Neural progenitor cell (in vitro differentiated cells): ENCODE measurements at regions not wholly inside any gene's neighbourhood (a gene's known extent, or its start where the extent isn't known, plus 50 kb on each side); places are given as distances from the start of the nearest gene placed in this dataset.

Experiments
- DNase-seq: peaks from one replicate; pipeline ENCODE4 v3.0.0-alpha.2; 2016; ENCODE audit warnings: low spot score
- H2AFZ ChIP-seq: fragments of 200-600 bp; sonication (generic); replicated peaks from 2 replicates; pipeline ENCODE4 v1.6.1; 2016; ENCODE audit warnings: antibody characterized with exemption
- H3F3A ChIP-seq: fragments of 200-600 bp; sonication (generic); 2 replicates; pipeline ENCODE4 v1.6.1; 2016; ENCODE audit warnings: antibody characterized with exemption, low read depth
- H3K27ac ChIP-seq: fragments of 200-600 bp; sonication (generic); 2 replicates; pipeline ENCODE4 v1.5.1; 2016; ENCODE audit warnings: mild to moderate bottlenecking
- H3K27me3 ChIP-seq: fragments of 200-600 bp; sonication (generic); 2 replicates; pipeline ENCODE4 v1.6.1; 2016; ENCODE audit warnings: mild to moderate bottlenecking, moderate library complexity
- H3K36me3 ChIP-seq: fragments of 200-600 bp; sonication (generic); 2 replicates; pipeline ENCODE4 v1.5.1; 2016
- H3K4me1 ChIP-seq: fragments of 200-600 bp; sonication (generic); 2 replicates; pipeline ENCODE4 v1.6.1; 2016; ENCODE audit warnings: mixed run types
- H3K4me2 ChIP-seq: fragments of 200-600 bp; sonication (generic); 2 replicates; pipeline ENCODE4 v1.6.1; 2016
- H3K4me3 ChIP-seq: fragments of 200-600 bp; sonication (generic); 2 replicates; pipeline ENCODE4 v1.5.1; 2016
- H3K79me2 ChIP-seq: fragments of 200-600 bp; sonication (generic); 2 replicates; pipeline ENCODE4 v1.6.1; 2016; ENCODE audit warnings: low read depth
- H3K9ac ChIP-seq: fragments of 200-600 bp; sonication (generic); 2 replicates; pipeline ENCODE4 v1.6.1; 2016
- H3K9me3 ChIP-seq: fragments of 200-600 bp; sonication (generic); 2 replicates; pipeline ENCODE4 v1.5.1; 2016; ENCODE audit warnings: low read depth
- H4K20me1 ChIP-seq: fragments of 200-600 bp; sonication (generic); 2 replicates; pipeline ENCODE4 v1.6.1; 2016; ENCODE audit warnings: low read depth
- H3K27ac Mint-ChIP-seq: 3 replicates; pipeline ENCODE4 v1.8.0; 2021; ENCODE audit warnings: mixed read lengths
- H3K27me3 Mint-ChIP-seq: 2 replicates; pipeline ENCODE4 v1.8.0; 2022; ENCODE audit warnings: low read depth, mild to moderate bottlenecking, inconsistent platforms, moderate library complexity, mixed read lengths; ENCODE audit not compliant: insufficient read depth
- H3K36me3 Mint-ChIP-seq: 3 replicates; pipeline ENCODE4 v1.8.0; 2021; ENCODE audit warnings: mixed read lengths
- H3K4me1 Mint-ChIP-seq: 3 replicates; pipeline ENCODE4 v1.8.0; 2021; ENCODE audit warnings: mixed read lengths
- H3K4me3 Mint-ChIP-seq: 3 replicates; pipeline ENCODE4 v1.8.0; 2021; ENCODE audit warnings: mild to moderate bottlenecking, moderate library complexity, mixed read lengths
- H3K9me3 Mint-ChIP-seq: 3 replicates; pipeline ENCODE4 v1.8.0; 2020; ENCODE audit warnings: mixed read lengths
- EZH2 ChIP-seq: fragments of 200-600 bp; sonication (generic); IDR thresholded peaks from 2 replicates; pipeline ENCODE4 v1.6.1; 2017; ENCODE audit warnings: antibody characterized with exemption, mild to moderate bottlenecking, moderate library complexity
- EZH2phosphoT487 ChIP-seq: fragments of 200-600 bp; sonication (generic); IDR thresholded peaks from 2 replicates; pipeline ENCODE4 v1.6.1; 2017; ENCODE audit warnings: antibody characterized with exemption
- TF ChIP-seq, protein P1 (sequence below): fragments of 200-600 bp; sonication (generic); IDR thresholded peaks from 2 replicates; pipeline ENCODE4 v1.5.1; 2017; ENCODE audit warnings: antibody characterized with exemption, mild to moderate bottlenecking

DNA sequence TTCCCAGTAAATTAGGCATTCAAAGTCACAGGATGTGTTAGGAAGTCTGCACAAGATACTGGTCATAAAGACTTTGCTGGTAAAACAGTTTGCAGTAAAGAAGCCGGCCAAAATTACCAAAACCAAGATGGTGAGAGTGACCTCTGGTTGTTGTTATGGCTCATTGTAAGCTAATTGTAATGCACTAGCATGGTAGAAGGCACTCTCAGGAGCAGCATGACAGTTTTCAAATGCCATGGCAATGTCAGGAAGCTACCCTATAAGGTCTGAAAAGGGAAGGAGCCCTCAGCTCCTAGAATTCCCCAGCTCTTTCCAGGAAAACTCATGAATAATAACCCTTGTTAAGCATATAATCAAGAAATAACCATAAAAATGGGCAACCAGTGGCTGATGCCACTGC lies 64.3 kb upstream of the TNC start:
- H3K4me2 ChIP-seq: no peak overlapping the region
- TF ChIP-seq EZH2phosphoT487 (no peak), EZH2 (no peak)
- TF ChIP-seq, protein P1, sequence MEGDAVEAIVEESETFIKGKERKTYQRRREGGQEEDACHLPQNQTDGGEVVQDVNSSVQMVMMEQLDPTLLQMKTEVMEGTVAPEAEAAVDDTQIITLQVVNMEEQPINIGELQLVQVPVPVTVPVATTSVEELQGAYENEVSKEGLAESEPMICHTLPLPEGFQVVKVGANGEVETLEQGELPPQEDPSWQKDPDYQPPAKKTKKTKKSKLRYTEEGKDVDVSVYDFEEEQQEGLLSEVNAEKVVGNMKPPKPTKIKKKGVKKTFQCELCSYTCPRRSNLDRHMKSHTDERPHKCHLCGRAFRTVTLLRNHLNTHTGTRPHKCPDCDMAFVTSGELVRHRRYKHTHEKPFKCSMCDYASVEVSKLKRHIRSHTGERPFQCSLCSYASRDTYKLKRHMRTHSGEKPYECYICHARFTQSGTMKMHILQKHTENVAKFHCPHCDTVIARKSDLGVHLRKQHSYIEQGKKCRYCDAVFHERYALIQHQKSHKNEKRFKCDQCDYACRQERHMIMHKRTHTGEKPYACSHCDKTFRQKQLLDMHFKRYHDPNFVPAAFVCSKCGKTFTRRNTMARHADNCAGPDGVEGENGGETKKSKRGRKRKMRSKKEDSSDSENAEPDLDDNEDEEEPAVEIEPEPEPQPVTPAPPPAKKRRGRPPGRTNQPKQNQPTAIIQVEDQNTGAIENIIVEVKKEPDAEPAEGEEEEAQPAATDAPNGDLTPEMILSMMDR: no peak
- H3K79me2 ChIP-seq: no peaks in the 10 kb centered on the region
- no peak overlapping the region for H3K4me3 Mint-ChIP-seq
- no peaks in the 10 kb centered on the region for H3K27me3 Mint-ChIP-seq
- H3K27ac Mint-ChIP-seq: no peak overlapping the region
- H3K36me3 Mint-ChIP-seq: no peaks in the 10 kb centered on the region
- no peaks in the 10 kb centered on the region for H3K9me3 ChIP-seq
- no peaks in the 10 kb centered on the region for H3K9me3 Mint-ChIP-seq
- H2AFZ ChIP-seq: peak overlapping the region; percentile 69
- no peaks in the 10 kb centered on the region for H3K36me3 ChIP-seq
- no peak for DNase-seq
- H3K4me1 ChIP-seq: no peaks in the 10 kb centered on the region
- H3K4me3 ChIP-seq: no peak overlapping the region
- no peaks in the 10 kb centered on the region for H3F3A ChIP-seq
- H4K20me1 ChIP-seq: no peaks in the 10 kb centered on the region
- no peaks in the 10 kb centered on the region for H3K27me3 ChIP-seq
- H3K9ac ChIP-seq: no peak overlapping the region
- no peaks in the 10 kb centered on the region for H3K4me1 Mint-ChIP-seq
- H3K27ac ChIP-seq: no peak overlapping the region

DNA sequence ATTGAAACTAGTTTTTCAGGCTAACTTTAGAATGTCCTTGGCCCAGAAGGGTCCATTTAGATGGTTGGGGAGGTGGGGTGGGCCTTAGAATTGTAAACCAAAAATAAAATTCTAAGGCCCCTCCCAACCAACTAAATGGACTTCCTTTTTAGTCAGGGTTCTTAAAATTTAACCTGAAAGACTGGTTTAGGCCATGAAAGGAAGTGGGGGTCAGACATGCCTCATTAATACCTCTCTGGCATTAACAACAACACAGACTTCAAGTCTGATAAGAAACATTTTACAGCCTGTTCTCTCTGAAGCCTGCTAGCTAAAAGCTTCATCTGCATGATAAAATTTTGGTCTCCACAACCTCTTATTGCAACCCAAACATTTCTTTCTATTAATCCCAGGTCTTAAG lies 65.5 kb upstream of the TNC start:
- H3K79me2 ChIP-seq: no peaks in the 10 kb centered on the region
- Mint-ChIP-seq H3K4me1 (peaks cover under 1% of the 10 kb centered on the region), H3K36me3 (no peaks in the 10 kb centered on the region), H3K27me3 (no peaks in the 10 kb centered on the region), H3K9me3 (no peaks in the 10 kb centered on the region), H3K4me3 (no peak overlapping the region), H3K27ac (no peak overlapping the region)
- H3K9me3 ChIP-seq: no peaks in the 10 kb centered on the region
- H3K4me2 ChIP-seq: no peak overlapping the region
- no peaks in the 10 kb centered on the region for H3K36me3 ChIP-seq
- H3K4me1 ChIP-seq: no peaks in the 10 kb centered on the region
- no peak overlapping the region for H3K27ac ChIP-seq
- TF ChIP-seq, protein P1: no peak
- TF ChIP-seq EZH2phosphoT487 (no peak), EZH2 (no peak)
- no peaks in the 10 kb centered on the region for H4K20me1 ChIP-seq
- no peak overlapping the region for H3K4me3 ChIP-seq
- no peaks in the 10 kb centered on the region for H3K27me3 ChIP-seq
- no peaks in the 10 kb centered on the region for H3F3A ChIP-seq
- H3K9ac ChIP-seq: no peak overlapping the region
- no peak overlapping the region for H2AFZ ChIP-seq
- no peak for DNase-seq

DNA sequence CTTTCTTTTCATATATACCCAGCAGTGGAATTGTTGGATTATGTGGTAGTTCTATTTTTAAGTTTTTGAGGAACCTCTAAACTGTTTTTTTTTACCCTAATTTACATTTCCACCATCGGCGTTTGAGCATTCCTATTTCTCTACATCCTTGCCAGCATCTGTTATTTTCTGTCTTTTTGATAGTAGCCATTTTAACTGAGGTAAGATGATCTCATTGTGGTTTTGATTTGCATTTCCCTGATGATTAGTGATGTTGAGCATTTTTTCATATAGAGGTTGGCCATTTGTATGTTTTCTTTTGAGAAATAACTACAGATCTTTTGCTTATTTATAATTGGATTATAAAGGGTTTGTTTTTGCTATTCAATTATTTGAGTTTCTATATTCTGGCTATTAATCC lies 71.7 kb upstream of the TNC start:
- Histone ChIP-seq H3K27ac (no peak overlapping the region), H3F3A (peaks cover 6% of the 10 kb centered on the region), H3K79me2 (no peaks in the 10 kb centered on the region), H3K9ac (no peak overlapping the region), H4K20me1 (no peaks in the 10 kb centered on the region), H3K27me3 (no peaks in the 10 kb centered on the region), H3K4me2 (no peak overlapping the region), H3K9me3 (peaks cover 11% of the 10 kb centered on the region), H2AFZ (no peak overlapping the region), H3K4me3 (no peak overlapping the region), H3K36me3 (peaks cover 7% of the 10 kb centered on the region), H3K4me1 (peaks cover 25% of the 10 kb centered on the region)
- Mint-ChIP-seq H3K36me3 (no peaks in the 10 kb centered on the region), H3K27me3 (peaks cover 2% of the 10 kb centered on the region), H3K27ac (no peak overlapping the region), H3K4me1 (peaks cover 2% of the 10 kb centered on the region), H3K9me3 (peaks cover 10% of the 10 kb centered on the region), H3K4me3 (no peak overlapping the region)
- TF ChIP-seq, protein P1: no peak
- no peak for TF ChIP-seq EZH2phosphoT487
- no peak for TF ChIP-seq EZH2
- no peak for DNase-seq

DNA sequence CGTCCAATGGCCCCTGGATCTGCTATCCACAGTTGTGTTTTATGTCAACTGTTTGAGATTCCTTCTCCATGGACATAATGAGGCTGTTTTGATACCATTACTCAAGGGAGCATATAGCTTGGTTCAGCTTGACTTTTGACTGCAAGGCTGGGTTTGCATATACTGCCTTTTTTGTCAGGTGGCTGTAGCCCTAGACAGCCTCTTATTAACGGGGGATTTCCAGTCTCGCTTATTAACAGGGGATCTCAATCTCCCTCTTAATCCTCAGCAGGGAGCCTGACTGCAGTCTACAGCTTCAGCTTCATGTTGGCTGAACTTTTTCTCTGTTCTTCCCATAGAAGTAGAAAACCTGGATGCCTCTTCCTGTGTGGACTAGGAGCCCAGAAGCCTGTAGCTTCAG lies 73.7 kb upstream of the TNC start:
- peaks cover 6% of the 10 kb centered on the region for H3F3A ChIP-seq
- peak; percentile 33 for DNase-seq
- no peak overlapping the region for H2AFZ ChIP-seq

More for the DNA sequence above, 73.7 kb upstream of the TNC start:
- Mint-ChIP-seq H3K27me3 (peaks cover 2% of the 10 kb centered on the region), H3K27ac (no peak overlapping the region), H3K4me1 (peaks cover 2% of the 10 kb centered on the region), H3K4me3 (no peak overlapping the region), H3K9me3 (peaks cover 10% of the 10 kb centered on the region), H3K36me3 (no peaks in the 10 kb centered on the region)
- Histone ChIP-seq H3K4me3 (no peak overlapping the region), H4K20me1 (no peaks in the 10 kb centered on the region), H3K36me3 (peaks cover 7% of the 10 kb centered on the region), H3K4me2 (no peak overlapping the region), H3K9me3 (peaks cover 11% of the 10 kb centered on the region), H3K27ac (no peak overlapping the region), H3K9ac (no peak overlapping the region), H3K27me3 (no peaks in the 10 kb centered on the region), H3K79me2 (no peaks in the 10 kb centered on the region), H3K4me1 (peaks cover 25% of the 10 kb centered on the region)
- TF ChIP-seq EZH2phosphoT487: no peak
- TF ChIP-seq EZH2: no peak
- TF ChIP-seq, protein P1: no peak
